Colon (tissue), 2 donors: ENCODE measurements at regions not wholly inside any gene's neighbourhood (a gene's known extent, or its start where the extent isn't known, plus 50 kb on each side); places are given as distances from the start of the nearest gene placed in this dataset.

Experiments
- FAIRE-seq: peaks from 2 replicates; lab custom pipeline; 2012; peaks lifted over from hg19 to GRCh38; lab: Jason Lieb, UNC
- donor health status: control.
- donor health status: control.

DNA sequence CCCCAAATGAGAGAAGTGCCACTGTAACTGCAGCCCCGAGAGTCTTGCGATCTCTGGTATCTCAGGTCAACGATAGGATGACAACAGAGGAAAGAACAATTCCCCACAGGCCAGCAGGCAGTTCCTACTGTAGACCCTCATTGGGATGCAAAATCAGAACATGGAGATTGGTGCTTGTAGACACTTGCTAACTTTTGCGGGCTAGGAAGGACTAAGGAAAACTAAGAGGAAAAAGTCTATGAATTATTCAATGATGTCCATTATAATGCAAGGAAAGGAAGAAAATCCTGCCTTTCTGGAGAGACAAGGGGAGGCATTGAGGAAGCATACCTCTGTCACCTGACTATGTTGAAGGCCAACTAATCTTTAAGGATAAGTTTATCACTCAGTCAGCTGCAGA is 51.9 kb upstream of the CWC22 start:
- FAIRE-seq = no peak

DNA sequence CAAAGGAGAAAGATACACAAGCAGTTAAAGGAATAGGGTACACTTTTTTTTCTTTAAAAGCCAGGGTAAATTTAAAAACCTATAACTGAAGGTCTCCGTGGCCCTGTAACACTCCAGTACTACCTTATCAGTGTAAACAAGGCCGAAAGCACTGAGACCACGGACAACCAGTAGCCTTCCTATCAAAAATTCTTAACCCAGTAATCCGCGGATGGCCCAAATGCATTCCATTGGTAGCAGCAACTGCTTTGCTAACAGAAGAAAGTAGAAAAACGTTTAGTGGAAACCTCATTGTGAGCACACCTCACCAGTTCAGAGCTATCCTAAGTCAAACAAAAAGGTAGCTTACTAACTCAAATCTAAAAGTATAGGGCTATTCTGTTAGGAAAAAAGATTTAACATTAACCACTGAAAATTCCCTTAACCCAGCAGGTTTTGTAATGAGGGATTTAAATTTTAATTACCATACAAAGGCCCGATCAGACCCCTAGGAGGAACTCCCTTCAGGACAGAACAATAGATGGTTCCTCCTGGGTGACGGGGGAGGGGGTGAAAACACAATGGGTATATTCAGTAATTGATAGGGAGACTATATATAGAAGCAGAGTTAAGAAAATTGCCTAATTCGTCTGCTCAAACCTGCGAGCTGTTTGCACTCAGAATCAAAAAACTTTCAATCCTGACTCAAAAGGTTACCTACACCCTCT is 50.8 kb upstream of the CWC22 start:
- FAIRE-seq = no peak
